Prostate gland (tissue), 2 donors: ENCODE measurements at regions not wholly inside any gene's neighbourhood (a gene's known extent, or its start where the extent isn't known, plus 50 kb on each side); places are given as distances from the start of the nearest gene placed in this dataset.
"Not testable (repeated sequence)": the region's sequence is repeated elsewhere in the genome, so short reads cannot be mapped to it uniquely, and the experiment has no call there.

Experiments used
- DNase-seq: peaks from one replicate; pipeline ENCODE4 v3.0.0-alpha.2; 2019; ENCODE audit warnings: low spot score
- H3K27ac ChIP-seq, 2 donors: fragments of 200-600 bp; sonication (generic); 2 replicates each; pipeline ENCODE4 v1.5.1; 2017 to 2019
- H3K27me3 ChIP-seq: fragments of 200-600 bp; sonication (generic); replicated peaks from 2 replicates; pipeline ENCODE4 v1.5.1; 2019; ENCODE audit not compliant: insufficient read depth
- H3K36me3 ChIP-seq, 2 donors: fragments of 200-600 bp; sonication (generic); 1 replicate in 1 of 2; 2 replicates in 1 of 2; pipeline versions ENCODE4 v1.5.1 to v1.8.1; 2017 to 2019
- H3K4me1 ChIP-seq: fragments of 200-600 bp; sonication (generic); replicated peaks from 2 replicates; pipeline ENCODE4 v1.5.1; 2019
- H3K4me3 ChIP-seq, 2 donors: fragments of 200-600 bp; sonication (generic); 2 replicates each; pipeline ENCODE4 v1.5.1; 2017 to 2019
- H3K9me3 ChIP-seq: fragments of 200-600 bp; sonication (generic); 2 replicates; pipeline ENCODE4 v1.5.1; 2017
- CTCF ChIP-seq, 4 experiments: fragments of 200-600 bp in 2 of 4; fragments of 450-650 bp in 2 of 4; sonication (generic) in 2 of 4; IDR thresholded peaks; 1 replicate in 3 of 4; 2 replicates in 1 of 4; pipeline ENCODE4 v1.5.1; 2016 to 2019; ENCODE audit warnings: antibody characterized with exemption in 4 of 4, mild to moderate bottlenecking in 2 of 4, moderate library complexity in 2 of 4
- POLR2A ChIP-seq: fragments of 450-650 bp; IDR thresholded peaks from one replicate; pipeline ENCODE4 v1.6.1; 2016; ENCODE audit warnings: antibody characterized with exemption, mild to moderate bottlenecking
- POLR2AphosphoS5 ChIP-seq: sonication (generic); formaldehyde crosslinking; IDR thresholded peaks from one replicate; pipeline ENCODE4 v1.6.1; 2017; ENCODE audit warnings: antibody characterized with exemption
- WGBS: methylation state at CpG from one replicate; pipeline ENCODE4 v1.1.5; 2018; 5-methylcytosine and 5-hydroxymethylcytosine counted together
- intact Hi-C: fragments of 100-400 bp; cut with DNase I; formaldehyde crosslinking; loops from one replicate; pipeline ENCODE4 v1.14.2; 2022

GRCh38 chr5:12557012-12557411 lies 652.8 kb upstream of the CTNND2 start:
- intact Hi-C loops = no loop called here
- DNase-seq = no peak
- H3K4me1 ChIP-seq = no peaks in the 10 kb centered on the region
- no peaks in the 10 kb centered on the region for H3K27me3 ChIP-seq
- H3K36me3 ChIP-seq = no peaks in the 10 kb centered on the region
- 61% methylated on average over 2 of the region's 2 CpGs for WGBS
- no peak overlapping the region for H3K27ac ChIP-seq
- H3K9me3 ChIP-seq = no peaks in the 10 kb centered on the region
- TF ChIP-seq POLR2AphosphoS5 (no peak), POLR2A (no peak), CTCF (IDR thresholded peaks at IDR 0.05) (no peak)
- H3K4me3 ChIP-seq = no peak overlapping the region

- no peak for TF ChIP-seq POLR2A
- TF ChIP-seq CTCF (IDR thresholded peaks at IDR 0.05) = no peak
- no peak for TF ChIP-seq POLR2AphosphoS5
- intact Hi-C loops = no loop called here
- H3K9me3 ChIP-seq = no peaks in the 10 kb centered on the region
- H3K27me3 ChIP-seq = no peaks in the 10 kb centered on the region
- H3K4me1 ChIP-seq = no peaks in the 10 kb centered on the region
- 86% methylated on average over 1 of the region's 1 CpG for WGBS
- H3K36me3 ChIP-seq = no peaks in the 10 kb centered on the region
- DNase-seq = no peak
- H3K4me3 ChIP-seq = no peak overlapping the region
- H3K27ac ChIP-seq = no peak overlapping the region
Measured at GRCh38 chr5:12526113-12526512, 621.9 kb upstream of the CTNND2 start.

GRCh38 chr5:12522116-12522515 lies 617.9 kb upstream of the CTNND2 start:
- Histone ChIP-seq H3K9me3 (no peaks in the 10 kb centered on the region), H3K4me1 (no peaks in the 10 kb centered on the region), H3K4me3 (no peak overlapping the region), H3K27ac (no peak overlapping the region), H3K27me3 (no peaks in the 10 kb centered on the region), H3K36me3 (no peaks in the 10 kb centered on the region)
- intact Hi-C loops = no loop called here
- DNase-seq = no peak
- no peak for TF ChIP-seq CTCF (IDR thresholded peaks at IDR 0.05)
- TF ChIP-seq POLR2AphosphoS5 = no peak
- TF ChIP-seq POLR2A = no peak
- WGBS = 82% methylated on average over 5 of the region's 5 CpGs

- 85% methylated on average over 1 of the region's 1 CpG for WGBS
- H3K36me3 ChIP-seq, intact Hi-C loops, H3K27me3 ChIP-seq, H3K9me3 ChIP-seq, H3K4me1 ChIP-seq, DNase-seq, H3K4me3 ChIP-seq, H3K27ac ChIP-seq: not testable (repeated sequence)
Measured at GRCh38 chr5:12504983-12505382, 600.7 kb upstream of the CTNND2 start.

GRCh38 chr5:12488161-12488560 lies 583.9 kb upstream of the CTNND2 start:
- no peaks in the 10 kb centered on the region for H3K27me3 ChIP-seq
- no peak for DNase-seq
- 72% methylated on average over 3 of the region's 3 CpGs for WGBS

More at GRCh38 chr5:12488161-12488560, 583.9 kb upstream of the CTNND2 start:
- no peaks in the 10 kb centered on the region for H3K9me3 ChIP-seq
- no peak overlapping the region for H3K27ac ChIP-seq
- H3K4me3 ChIP-seq = no peak overlapping the region
- no peaks in the 10 kb centered on the region for H3K4me1 ChIP-seq
- intact Hi-C loops = no loop called here
- TF ChIP-seq POLR2AphosphoS5 (no peak), POLR2A (no peak), CTCF (IDR thresholded peaks at IDR 0.05) (no peak)
- no peaks in the 10 kb centered on the region for H3K36me3 ChIP-seq
